ENCODE measurements at regions not wholly inside any gene's neighbourhood (a gene's known extent, or its start where the extent isn't known, plus 50 kb on each side); places are given as distances from the start of the nearest gene placed in this dataset.
"Not testable (repeated sequence)": the region's sequence is repeated elsewhere in the genome, so short reads cannot be mapped to it uniquely, and the experiment has no call there.

DNA sequence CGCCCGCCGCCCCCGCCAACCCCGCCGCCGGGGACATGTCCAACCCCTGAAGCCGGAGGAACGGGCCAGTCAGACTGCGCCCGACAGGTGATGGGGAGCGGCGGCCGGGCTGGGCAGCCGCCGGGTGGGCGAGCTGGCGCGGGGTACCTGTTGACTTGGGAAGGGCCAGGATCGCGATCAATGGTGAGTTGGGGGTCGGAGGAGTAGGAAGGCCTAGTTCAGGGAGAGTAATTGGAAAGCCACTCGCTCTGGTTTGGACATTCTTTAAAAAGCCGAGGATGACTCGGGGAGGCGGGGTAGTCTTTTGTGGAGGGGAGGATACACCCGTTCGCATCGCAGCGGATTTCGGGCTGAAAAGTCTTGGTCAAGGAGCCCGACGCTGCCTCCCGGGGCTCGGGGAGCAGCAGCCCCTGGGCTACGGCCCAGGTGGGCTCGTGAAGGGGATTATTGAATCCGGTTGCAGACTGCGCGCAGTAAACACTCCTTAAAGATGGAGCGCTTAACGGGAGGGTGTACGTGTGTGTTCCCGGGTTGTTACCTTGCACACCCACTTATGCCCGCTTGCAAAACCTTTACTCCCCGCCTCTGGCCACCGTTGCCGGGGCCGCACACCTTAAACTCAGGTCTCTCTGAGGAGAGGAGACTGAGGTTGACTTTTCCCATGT, 123.8 kb downstream of the GOSR1 start:
- peaks cover 36% of the 10 kb centered on the region for H3K4me1 Mint-ChIP-seq (ENCODE audit: low read depth)
- peak overlapping the region; percentile 91 for H3K4me3 Mint-ChIP-seq (ENCODE audit: unreplicated experiment)
- H3K9me3 Mint-ChIP-seq (ENCODE audit: low read depth) = no peaks in the 10 kb centered on the region
- no peaks in the 10 kb centered on the region for H3K36me3 Mint-ChIP-seq (ENCODE audit: low read depth)
- H3K27me3 Mint-ChIP-seq (ENCODE audit: low read depth) = no peaks in the 10 kb centered on the region
- no peak for DNase-seq (ENCODE audit: low spot score)
- peak overlapping the region; percentile 94 for H3K27ac Mint-ChIP-seq (ENCODE audit: unreplicated experiment)
- TF ChIP-seq, protein P1, sequence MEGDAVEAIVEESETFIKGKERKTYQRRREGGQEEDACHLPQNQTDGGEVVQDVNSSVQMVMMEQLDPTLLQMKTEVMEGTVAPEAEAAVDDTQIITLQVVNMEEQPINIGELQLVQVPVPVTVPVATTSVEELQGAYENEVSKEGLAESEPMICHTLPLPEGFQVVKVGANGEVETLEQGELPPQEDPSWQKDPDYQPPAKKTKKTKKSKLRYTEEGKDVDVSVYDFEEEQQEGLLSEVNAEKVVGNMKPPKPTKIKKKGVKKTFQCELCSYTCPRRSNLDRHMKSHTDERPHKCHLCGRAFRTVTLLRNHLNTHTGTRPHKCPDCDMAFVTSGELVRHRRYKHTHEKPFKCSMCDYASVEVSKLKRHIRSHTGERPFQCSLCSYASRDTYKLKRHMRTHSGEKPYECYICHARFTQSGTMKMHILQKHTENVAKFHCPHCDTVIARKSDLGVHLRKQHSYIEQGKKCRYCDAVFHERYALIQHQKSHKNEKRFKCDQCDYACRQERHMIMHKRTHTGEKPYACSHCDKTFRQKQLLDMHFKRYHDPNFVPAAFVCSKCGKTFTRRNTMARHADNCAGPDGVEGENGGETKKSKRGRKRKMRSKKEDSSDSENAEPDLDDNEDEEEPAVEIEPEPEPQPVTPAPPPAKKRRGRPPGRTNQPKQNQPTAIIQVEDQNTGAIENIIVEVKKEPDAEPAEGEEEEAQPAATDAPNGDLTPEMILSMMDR (IDR thresholded peaks at IDR 0.05) = no peak

DNA sequence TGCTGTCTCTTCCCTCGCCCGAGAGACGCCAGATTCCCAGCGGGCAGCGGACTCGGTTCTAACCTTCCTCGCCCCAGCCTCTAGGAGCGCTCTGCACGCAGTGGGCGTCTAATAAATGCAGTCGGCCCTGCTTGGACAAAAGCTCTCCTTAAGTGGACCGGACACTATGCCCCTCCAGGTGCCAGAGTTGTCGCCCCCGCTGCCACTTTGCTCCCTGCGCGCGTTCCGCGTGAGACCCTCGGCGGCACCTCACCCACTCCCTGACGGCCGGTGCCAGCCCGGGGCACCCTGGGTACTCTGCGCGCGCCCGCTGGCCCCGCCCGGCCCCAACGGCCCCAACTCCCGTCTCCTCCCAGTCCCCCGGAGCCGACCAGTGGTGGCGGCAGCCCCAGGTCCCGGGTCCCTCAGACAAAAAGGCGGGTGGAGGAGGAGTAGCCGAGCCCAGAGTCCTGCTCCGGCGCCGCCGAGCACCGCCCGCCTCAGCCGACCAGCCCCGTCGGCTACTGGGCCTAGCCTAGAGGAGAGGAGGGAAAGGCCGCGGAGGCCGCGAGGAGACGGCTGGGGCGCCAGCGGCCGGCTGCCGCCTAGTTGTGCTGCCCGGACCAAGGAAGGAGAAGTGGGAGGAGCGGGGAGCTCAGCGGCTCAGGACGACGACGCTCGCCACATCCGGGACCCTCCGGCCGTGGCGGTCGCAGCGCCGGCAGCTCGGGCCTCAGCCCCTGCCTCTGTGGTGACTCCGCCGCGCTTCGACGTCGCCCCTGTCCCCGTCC, 123.0 kb downstream of the GOSR1 start:
- H3K36me3 Mint-ChIP-seq (ENCODE audit: low read depth) = no peaks in the 10 kb centered on the region
- H3K4me1 Mint-ChIP-seq (ENCODE audit: low read depth) = peaks cover 36% of the 10 kb centered on the region
- peak overlapping the region; percentile 92 for H3K27ac Mint-ChIP-seq (ENCODE audit: unreplicated experiment)
- no peak for DNase-seq (ENCODE audit: low spot score)
- no peaks in the 10 kb centered on the region for H3K9me3 Mint-ChIP-seq (ENCODE audit: low read depth)
- no peaks in the 10 kb centered on the region for H3K27me3 Mint-ChIP-seq (ENCODE audit: low read depth)
- TF ChIP-seq, protein P1 (IDR thresholded peaks at IDR 0.05) = peak; percentile 87
- H3K4me3 Mint-ChIP-seq (ENCODE audit: unreplicated experiment) = peak overlapping the region; percentile 91

DNA sequence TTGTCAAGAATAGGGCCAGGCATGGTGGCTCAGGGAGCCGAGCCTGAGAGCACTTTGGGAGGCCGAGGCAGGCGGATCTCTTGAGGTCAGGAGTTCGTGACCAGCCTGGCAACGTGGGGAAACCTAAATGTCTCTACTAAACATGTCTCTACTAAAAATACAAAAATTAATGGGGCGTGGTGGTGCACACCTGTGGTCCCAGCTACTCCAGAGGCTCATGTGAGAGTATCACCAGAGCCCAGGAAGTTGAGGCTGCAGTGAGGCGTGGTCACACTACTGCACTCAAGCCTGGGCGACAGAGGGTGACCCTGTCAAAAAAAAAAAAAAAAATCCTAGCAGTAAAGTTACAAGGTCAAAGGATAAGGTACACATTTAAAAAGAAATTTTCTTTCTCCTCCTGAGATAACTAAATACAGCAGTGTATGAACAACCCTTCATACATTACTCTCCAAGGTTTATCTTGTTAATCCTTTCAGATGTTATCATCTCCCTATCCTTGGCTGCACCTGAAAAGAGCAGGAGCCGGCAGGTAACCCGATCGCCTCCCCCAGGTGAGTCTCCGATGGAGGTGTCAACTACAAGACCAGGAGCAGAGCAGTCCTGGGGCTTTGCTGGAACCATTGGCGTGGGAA, 122.3 kb downstream of the GOSR1 start:
- Mint-ChIP-seq H3K9me3 (ENCODE audit: low read depth) (no peaks in the 10 kb centered on the region), H3K4me1 (ENCODE audit: low read depth) (peaks cover 29% of the 10 kb centered on the region), H3K4me3 (ENCODE audit: unreplicated experiment) (peak overlapping the region; percentile 91), H3K36me3 (ENCODE audit: low read depth) (no peaks in the 10 kb centered on the region), H3K27me3 (ENCODE audit: low read depth) (no peaks in the 10 kb centered on the region), H3K27ac (ENCODE audit: unreplicated experiment) (peak overlapping the region; percentile 92)
- DNase-seq (ENCODE audit: low spot score) = no peak
- TF ChIP-seq, protein P1 (IDR thresholded peaks at IDR 0.05) = no peak

DNA sequence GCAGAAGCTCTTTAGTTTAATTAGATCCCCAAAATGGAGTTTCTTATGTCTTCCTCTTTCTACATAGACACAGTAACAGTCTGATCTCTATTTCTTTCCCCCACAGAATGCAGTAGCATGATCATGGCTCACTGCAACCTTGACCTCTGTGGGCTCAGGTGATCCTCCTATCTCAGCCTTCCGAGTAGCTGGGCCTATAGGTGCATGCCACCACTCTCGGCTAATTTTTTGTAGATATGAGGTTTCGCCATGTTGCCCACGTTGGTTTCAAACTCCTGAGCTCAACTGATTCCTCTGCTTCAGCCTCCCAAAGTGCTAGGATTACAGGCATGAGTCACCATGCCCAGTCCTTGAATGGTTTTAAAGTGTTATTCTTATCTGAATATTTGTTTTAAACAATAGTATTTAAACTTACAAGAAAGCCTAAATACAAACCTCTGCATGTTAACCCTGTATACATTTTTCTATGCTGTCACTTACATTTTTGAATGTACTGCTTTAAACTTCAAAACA, 120.6 kb downstream of the GOSR1 start:
- Mint-ChIP-seq H3K27ac (ENCODE audit: unreplicated experiment) (no peak overlapping the region), H3K36me3 (ENCODE audit: low read depth) (no peaks in the 10 kb centered on the region), H3K4me1 (ENCODE audit: low read depth) (peaks cover 22% of the 10 kb centered on the region), H3K4me3 (ENCODE audit: unreplicated experiment) (no peak overlapping the region), H3K9me3 (ENCODE audit: low read depth) (no peaks in the 10 kb centered on the region), H3K27me3 (ENCODE audit: low read depth) (no peaks in the 10 kb centered on the region)
- no peak for DNase-seq (ENCODE audit: low spot score)
- TF ChIP-seq, protein P1 (IDR thresholded peaks at IDR 0.05) = no peak

DNA sequence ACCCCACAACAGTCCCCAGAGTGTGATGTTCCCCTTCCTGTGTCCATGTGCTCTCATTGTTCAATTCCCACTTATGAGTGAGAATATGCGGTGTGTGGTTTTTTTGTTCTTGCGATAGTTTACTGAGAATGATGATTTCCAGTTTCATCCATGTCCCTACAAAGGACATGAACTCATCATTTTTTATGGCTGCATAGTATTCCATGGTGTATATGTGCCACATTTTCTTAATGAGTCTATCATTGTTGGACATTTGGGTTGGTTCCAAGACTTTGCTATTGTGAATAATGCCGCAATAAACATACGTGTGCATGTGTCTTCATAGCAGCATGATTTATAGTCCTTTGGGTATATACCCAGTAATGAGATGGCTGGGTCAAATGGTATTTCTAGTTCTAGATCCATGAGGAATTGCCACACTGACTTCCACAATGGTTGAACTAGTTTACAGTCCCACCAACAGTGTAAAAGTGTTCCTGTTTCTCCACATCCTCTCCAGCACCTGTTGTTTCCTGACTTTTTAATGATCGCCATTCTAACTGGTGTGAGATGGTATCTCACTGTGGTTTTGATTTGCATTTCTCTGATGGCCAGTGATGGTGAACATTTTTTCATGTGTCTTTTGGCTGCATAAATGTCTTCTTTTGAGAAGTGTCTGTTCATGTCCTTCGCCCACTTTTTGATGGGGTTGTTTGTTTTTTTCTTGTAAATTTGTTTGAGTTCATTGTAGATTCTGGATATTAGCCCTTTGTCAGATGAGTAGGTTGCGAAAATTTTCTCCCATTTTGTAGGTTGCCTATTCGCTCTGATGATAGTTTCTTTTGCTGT, 120.0 kb downstream of the GOSR1 start:
- H3K27me3 Mint-ChIP-seq (ENCODE audit: low read depth); H3K27ac Mint-ChIP-seq (ENCODE audit: unreplicated experiment); H3K9me3 Mint-ChIP-seq (ENCODE audit: low read depth); H3K36me3 Mint-ChIP-seq (ENCODE audit: low read depth); DNase-seq (ENCODE audit: low spot score); H3K4me3 Mint-ChIP-seq (ENCODE audit: unreplicated experiment): not testable (repeated sequence)
- H3K4me1 Mint-ChIP-seq (ENCODE audit: low read depth) = peaks cover 16% of the 10 kb centered on the region

DNA sequence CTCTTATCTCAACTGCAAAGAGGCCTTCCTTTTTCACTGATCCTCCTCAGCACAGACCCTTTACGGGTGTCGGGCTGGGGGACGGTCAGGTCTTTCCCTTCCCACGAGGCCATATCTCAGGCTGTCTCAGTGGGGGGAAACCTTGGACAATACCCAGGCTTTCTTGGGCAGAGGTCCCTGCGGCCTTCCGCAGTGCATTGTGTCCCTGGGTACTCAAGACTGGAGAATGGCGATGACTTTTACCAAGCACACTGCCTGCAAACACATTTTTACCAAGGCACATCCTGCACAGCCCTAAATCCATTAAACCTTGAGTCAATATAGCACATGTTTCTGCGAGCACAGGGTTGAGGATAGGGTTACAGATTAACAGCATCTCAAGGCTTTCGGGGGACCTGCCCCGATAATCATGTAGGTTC, 117.8 kb downstream of the GOSR1 start:
- H3K4me3 Mint-ChIP-seq (ENCODE audit: unreplicated experiment); DNase-seq (ENCODE audit: low spot score): not testable (repeated sequence)

More for the DNA sequence above, 117.8 kb downstream of the GOSR1 start:
- H3K36me3 Mint-ChIP-seq (ENCODE audit: low read depth); H3K9me3 Mint-ChIP-seq (ENCODE audit: low read depth); H3K27ac Mint-ChIP-seq (ENCODE audit: unreplicated experiment); H3K27me3 Mint-ChIP-seq (ENCODE audit: low read depth): not testable (repeated sequence)
- H3K4me1 Mint-ChIP-seq (ENCODE audit: low read depth) = peaks cover 16% of the 10 kb centered on the region
